ENCODE measurements at regions not wholly inside any gene's neighbourhood (a gene's known extent, or its start where the extent isn't known, plus 50 kb on each side); places are given as distances from the start of the nearest gene placed in this dataset.

- Histone ChIP-seq H3K4me1 (ENCODE audit: control insufficient read depth, insufficient read depth, low read length, poor library complexity, severe bottlenecking) (peaks cover 3% of the 10 kb centered on the region), H3K27ac (ENCODE audit: low read depth, low read length, severe bottlenecking) (no peak overlapping the region), H3K9me3 (ENCODE audit: control insufficient read depth, low read length) (no peaks in the 10 kb centered on the region), H3K4me3 (ENCODE audit: extremely low read depth, insufficient read depth, low read length, poor library complexity, severe bottlenecking) (no peak overlapping the region), H3K36me3 (ENCODE audit: control insufficient read depth, insufficient read depth, low read length) (no peaks in the 10 kb centered on the region)
- WGBS, 2 experiments (ENCODE audit: insufficient coverage in 2 of 2) = 91% methylated on average over 9 to 11 of the region's 12 CpGs
Observed at GRCh38 chr5:171617266-171617665, 168.4 kb upstream of the SMIM23 start.

- Histone ChIP-seq H3K9me3 (ENCODE audit: control insufficient read depth, low read length) (no peaks in the 10 kb centered on the region), H3K4me3 (ENCODE audit: extremely low read depth, insufficient read depth, low read length, poor library complexity, severe bottlenecking) (no peak overlapping the region), H3K36me3 (ENCODE audit: control insufficient read depth, insufficient read depth, low read length) (no peaks in the 10 kb centered on the region), H3K4me1 (ENCODE audit: control insufficient read depth, insufficient read depth, low read length, poor library complexity, severe bottlenecking) (peaks cover 3% of the 10 kb centered on the region), H3K27ac (ENCODE audit: low read depth, low read length, severe bottlenecking) (no peak overlapping the region)
- WGBS, 2 experiments (ENCODE audit: insufficient coverage in 2 of 2) = 85% methylated on average over 8 to 15 of the region's 19 CpGs
Observed at GRCh38 chr5:171617817-171618591, 167.6 kb upstream of the SMIM23 start.

DNA sequence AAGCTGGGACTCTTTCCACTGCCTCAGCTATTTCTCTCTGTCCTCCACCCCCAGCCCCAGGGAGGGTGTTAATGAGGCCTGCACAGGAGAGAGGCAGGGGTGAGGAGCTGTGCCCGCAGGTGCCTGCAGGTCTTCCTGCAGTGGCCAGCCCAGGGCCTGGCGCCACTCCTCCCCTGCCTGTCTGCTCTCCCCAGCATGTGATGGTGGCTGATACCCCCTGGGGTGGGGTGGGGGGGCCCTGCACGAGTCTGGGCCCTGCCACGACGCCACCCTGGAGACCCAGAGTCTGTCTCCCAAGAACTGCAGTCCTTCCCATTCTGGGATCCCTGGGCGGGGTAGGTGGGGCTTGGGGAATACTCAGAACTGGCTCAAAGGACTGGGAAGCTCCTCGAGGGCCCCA is 166.4 kb upstream of the SMIM23 start:
- 83 to 90% methylated on average over 2 to 3 of the region's 7 CpGs for WGBS, 2 experiments (ENCODE audit: insufficient coverage in 2 of 2)

DNA sequence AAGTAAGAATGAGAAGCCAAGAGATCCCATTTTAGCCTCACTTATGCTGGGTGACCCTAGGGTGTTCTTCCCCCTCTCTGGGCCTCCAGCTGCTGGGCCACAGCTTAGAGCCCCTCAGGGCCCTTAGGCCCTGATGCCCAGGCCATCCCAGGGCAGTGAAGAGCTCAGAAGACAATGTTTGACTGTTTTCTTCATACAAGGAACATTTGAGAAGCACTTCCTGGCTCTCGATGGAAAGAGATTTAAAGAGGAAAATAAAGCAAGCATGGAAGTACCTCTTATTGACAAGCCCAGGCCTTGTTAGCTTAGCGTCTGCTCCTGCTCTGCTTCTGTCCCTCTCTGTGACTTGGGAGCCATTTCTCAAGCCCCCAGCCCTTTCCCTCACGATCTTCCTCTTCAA is 165.9 kb upstream of the SMIM23 start:
- H3K9me3 ChIP-seq (ENCODE audit: control insufficient read depth, low read length) = no peaks in the 10 kb centered on the region
- WGBS, 2 experiments (ENCODE audit: insufficient coverage in 2 of 2) = 88 to 92% methylated on average over 2 to 3 of the region's 3 CpGs
- H3K27ac ChIP-seq (ENCODE audit: low read depth, low read length, severe bottlenecking) = no peak overlapping the region
- no peaks in the 10 kb centered on the region for H3K36me3 ChIP-seq (ENCODE audit: control insufficient read depth, insufficient read depth, low read length)
- H3K4me1 ChIP-seq (ENCODE audit: control insufficient read depth, insufficient read depth, low read length, poor library complexity, severe bottlenecking) = peaks cover 10% of the 10 kb centered on the region
- H3K4me3 ChIP-seq (ENCODE audit: extremely low read depth, insufficient read depth, low read length, poor library complexity, severe bottlenecking) = no peak overlapping the region

More for the DNA sequence above, 166.4 kb upstream of the SMIM23 start:
- Histone ChIP-seq H3K4me1 (ENCODE audit: control insufficient read depth, insufficient read depth, low read length, poor library complexity, severe bottlenecking) (peaks cover 10% of the 10 kb centered on the region), H3K9me3 (ENCODE audit: control insufficient read depth, low read length) (no peaks in the 10 kb centered on the region), H3K4me3 (ENCODE audit: extremely low read depth, insufficient read depth, low read length, poor library complexity, severe bottlenecking) (no peak overlapping the region), H3K36me3 (ENCODE audit: control insufficient read depth, insufficient read depth, low read length) (no peaks in the 10 kb centered on the region), H3K27ac (ENCODE audit: low read depth, low read length, severe bottlenecking) (no peak overlapping the region)

DNA sequence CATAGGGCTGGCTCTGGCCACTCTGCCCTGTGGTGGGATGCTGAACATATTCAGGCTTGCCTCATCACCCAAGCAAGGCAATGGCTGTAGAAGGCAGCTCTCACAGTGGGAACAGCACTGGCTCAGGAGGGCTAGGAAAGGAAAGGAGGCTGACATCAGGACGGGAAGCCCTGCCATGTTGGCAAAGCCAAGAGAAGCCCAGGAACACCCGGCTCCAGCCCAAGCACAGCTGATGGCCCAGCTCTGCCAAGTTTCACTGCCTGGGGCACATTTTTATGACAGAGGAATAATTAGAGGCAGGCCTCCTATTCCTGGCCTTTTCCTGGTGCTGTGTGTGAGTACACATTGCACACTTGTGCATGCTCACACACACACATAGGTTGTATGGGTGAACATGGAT is 163.6 kb upstream of the SMIM23 start:
- WGBS, 2 experiments (ENCODE audit: insufficient coverage in 2 of 2) = 94 to 95% methylated on average over 2 of the region's 2 CpGs

GRCh38 chr5:171623107-171623506 is 162.5 kb upstream of the SMIM23 start:
- no peaks in the 10 kb centered on the region for H3K9me3 ChIP-seq (ENCODE audit: control insufficient read depth, low read length)
- WGBS, 2 experiments (ENCODE audit: insufficient coverage in 2 of 2) = 47 to 63% methylated on average over 2 of the region's 2 CpGs
- H3K4me3 ChIP-seq (ENCODE audit: extremely low read depth, insufficient read depth, low read length, poor library complexity, severe bottlenecking) = no peak overlapping the region
- H3K27ac ChIP-seq (ENCODE audit: low read depth, low read length, severe bottlenecking) = no peak overlapping the region
- H3K4me1 ChIP-seq (ENCODE audit: control insufficient read depth, insufficient read depth, low read length, poor library complexity, severe bottlenecking) = peaks cover 7% of the 10 kb centered on the region
- H3K36me3 ChIP-seq (ENCODE audit: control insufficient read depth, insufficient read depth, low read length) = no peaks in the 10 kb centered on the region

More for the DNA sequence above, 163.6 kb upstream of the SMIM23 start:
- no peak overlapping the region for H3K4me3 ChIP-seq (ENCODE audit: extremely low read depth, insufficient read depth, low read length, poor library complexity, severe bottlenecking)
- H3K9me3 ChIP-seq (ENCODE audit: control insufficient read depth, low read length) = no peaks in the 10 kb centered on the region
- H3K36me3 ChIP-seq (ENCODE audit: control insufficient read depth, insufficient read depth, low read length) = no peaks in the 10 kb centered on the region
- peaks cover 7% of the 10 kb centered on the region for H3K4me1 ChIP-seq (ENCODE audit: control insufficient read depth, insufficient read depth, low read length, poor library complexity, severe bottlenecking)
- no peak overlapping the region for H3K27ac ChIP-seq (ENCODE audit: low read depth, low read length, severe bottlenecking)

GRCh38 chr5:171623551-171624097 is 162.0 kb upstream of the SMIM23 start:
- H3K9me3 ChIP-seq (ENCODE audit: control insufficient read depth, low read length) = no peaks in the 10 kb centered on the region
- no peaks in the 10 kb centered on the region for H3K36me3 ChIP-seq (ENCODE audit: control insufficient read depth, insufficient read depth, low read length)
- H3K4me3 ChIP-seq (ENCODE audit: extremely low read depth, insufficient read depth, low read length, poor library complexity, severe bottlenecking) = no peak overlapping the region
- WGBS, 2 experiments (ENCODE audit: insufficient coverage in 2 of 2) = 23 to 45% methylated on average over 6 to 8 of the region's 11 CpGs
- no peak overlapping the region for H3K27ac ChIP-seq (ENCODE audit: low read depth, low read length, severe bottlenecking)
- peaks cover 7% of the 10 kb centered on the region for H3K4me1 ChIP-seq (ENCODE audit: control insufficient read depth, insufficient read depth, low read length, poor library complexity, severe bottlenecking)

DNA sequence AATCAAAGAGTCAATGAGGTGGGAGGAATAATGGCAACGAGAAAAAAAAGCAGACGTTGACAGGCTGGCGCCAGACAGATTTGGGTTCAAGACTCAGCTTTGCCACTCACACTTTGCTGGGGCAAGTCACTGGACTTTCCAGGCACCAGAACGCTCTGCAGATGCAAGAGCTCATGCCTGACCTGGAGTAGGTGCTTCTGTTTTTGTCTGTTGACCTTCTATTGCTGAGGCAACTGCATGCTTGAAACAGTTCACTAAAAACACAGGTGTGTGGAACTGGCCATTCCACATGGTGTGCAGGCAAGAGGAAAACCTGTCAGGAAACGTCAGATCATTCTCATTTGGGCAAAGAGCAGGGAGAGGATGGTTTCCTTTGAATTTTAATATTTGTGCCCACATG is 161.2 kb upstream of the SMIM23 start:
- Histone ChIP-seq H3K4me3 (ENCODE audit: extremely low read depth, insufficient read depth, low read length, poor library complexity, severe bottlenecking) (no peak overlapping the region), H3K9me3 (ENCODE audit: control insufficient read depth, low read length) (no peaks in the 10 kb centered on the region), H3K27ac (ENCODE audit: low read depth, low read length, severe bottlenecking) (no peak overlapping the region), H3K36me3 (ENCODE audit: control insufficient read depth, insufficient read depth, low read length) (no peaks in the 10 kb centered on the region), H3K4me1 (ENCODE audit: control insufficient read depth, insufficient read depth, low read length, poor library complexity, severe bottlenecking) (peaks cover 7% of the 10 kb centered on the region)
- 47 to 61% methylated on average over 5 of the region's 5 CpGs for WGBS, 2 experiments (ENCODE audit: insufficient coverage in 2 of 2)

- WGBS, 2 experiments (ENCODE audit: insufficient coverage in 2 of 2) = 90 to 95% methylated on average over 9 to 10 of the region's 10 CpGs
- peaks cover 7% of the 10 kb centered on the region for H3K4me1 ChIP-seq (ENCODE audit: control insufficient read depth, insufficient read depth, low read length, poor library complexity, severe bottlenecking)
- H3K4me3 ChIP-seq (ENCODE audit: extremely low read depth, insufficient read depth, low read length, poor library complexity, severe bottlenecking) = no peak overlapping the region
- no peak overlapping the region for H3K27ac ChIP-seq (ENCODE audit: low read depth, low read length, severe bottlenecking)
- H3K9me3 ChIP-seq (ENCODE audit: control insufficient read depth, low read length) = no peaks in the 10 kb centered on the region
- H3K36me3 ChIP-seq (ENCODE audit: control insufficient read depth, insufficient read depth, low read length) = no peaks in the 10 kb centered on the region
Observed at GRCh38 chr5:171625646-171626045, 160.0 kb upstream of the SMIM23 start.

DNA sequence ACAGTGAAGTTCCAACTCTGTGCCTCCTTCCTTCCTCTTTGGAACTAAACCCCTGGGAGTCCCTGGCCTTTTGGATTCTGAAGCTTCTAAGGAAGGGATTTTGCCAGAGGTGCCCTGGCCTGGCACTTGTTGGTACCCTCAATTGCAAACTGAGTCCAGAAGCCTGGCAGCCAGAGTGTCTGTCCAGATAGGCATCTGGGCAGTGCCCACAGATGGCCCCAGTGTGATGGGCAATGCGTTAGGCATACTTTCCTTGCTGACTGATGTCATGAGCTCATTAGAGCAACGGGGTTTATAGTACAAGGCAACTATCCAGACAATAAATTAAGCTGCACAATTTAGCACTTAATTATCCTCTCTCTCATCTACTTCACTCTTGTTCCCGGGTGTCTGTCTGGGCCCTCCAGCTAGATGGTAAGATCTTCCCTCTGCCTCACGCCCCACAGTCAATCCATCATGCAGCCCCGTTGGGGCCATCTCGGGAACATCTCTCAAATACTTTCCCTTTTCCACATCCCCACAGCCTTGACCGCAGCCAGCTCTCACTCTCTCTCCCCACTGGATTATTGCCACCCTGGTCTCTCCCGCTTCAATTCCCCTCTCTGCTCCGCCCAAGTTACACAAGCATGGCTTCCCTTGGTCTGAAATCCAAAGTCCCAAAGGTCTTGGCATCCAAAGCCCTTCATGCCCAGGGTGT is 157.5 kb upstream of the SMIM23 start:
- 91 to 92% methylated on average over 8 to 9 of the region's 9 CpGs for WGBS, 2 experiments (ENCODE audit: insufficient coverage in 2 of 2)
- peaks cover 7% of the 10 kb centered on the region for H3K4me1 ChIP-seq (ENCODE audit: control insufficient read depth, insufficient read depth, low read length, poor library complexity, severe bottlenecking)
- H3K9me3 ChIP-seq (ENCODE audit: control insufficient read depth, low read length) = no peaks in the 10 kb centered on the region
- no peak overlapping the region for H3K4me3 ChIP-seq (ENCODE audit: extremely low read depth, insufficient read depth, low read length, poor library complexity, severe bottlenecking)
- no peaks in the 10 kb centered on the region for H3K36me3 ChIP-seq (ENCODE audit: control insufficient read depth, insufficient read depth, low read length)
- no peak overlapping the region for H3K27ac ChIP-seq (ENCODE audit: low read depth, low read length, severe bottlenecking)

DNA sequence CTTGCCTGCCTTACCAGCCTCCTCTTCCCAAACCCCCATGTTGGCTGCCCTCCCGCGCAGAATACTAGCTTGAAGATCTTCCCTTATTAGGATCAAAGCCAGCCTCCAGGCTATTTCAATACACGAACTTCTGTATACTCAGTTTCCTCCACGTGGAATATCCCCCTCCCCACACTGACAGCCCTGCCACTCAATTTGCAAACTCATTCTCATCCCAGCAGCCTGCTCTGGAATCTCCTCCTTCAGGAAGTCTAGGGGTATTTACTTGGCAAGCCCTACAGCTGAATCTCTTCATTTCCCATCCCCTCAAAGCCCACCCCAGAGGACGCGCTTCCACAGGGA is 157.0 kb upstream of the SMIM23 start:
- WGBS, 2 experiments (ENCODE audit: insufficient coverage in 2 of 2) = 35 to 58% methylated on average over 4 of the region's 6 CpGs
- Histone ChIP-seq H3K4me1 (ENCODE audit: control insufficient read depth, insufficient read depth, low read length, poor library complexity, severe bottlenecking) (peaks cover 6% of the 10 kb centered on the region), H3K27ac (ENCODE audit: low read depth, low read length, severe bottlenecking) (no peak overlapping the region), H3K4me3 (ENCODE audit: extremely low read depth, insufficient read depth, low read length, poor library complexity, severe bottlenecking) (no peak overlapping the region), H3K9me3 (ENCODE audit: control insufficient read depth, low read length) (no peaks in the 10 kb centered on the region), H3K36me3 (ENCODE audit: control insufficient read depth, insufficient read depth, low read length) (no peaks in the 10 kb centered on the region)

All from mesodermal cell (in vitro differentiated cells).